PC-9 (cell line): ENCODE measurements at regions not wholly inside any gene's neighbourhood (a gene's known extent, or its start where the extent isn't known, plus 50 kb on each side); places are given as distances from the start of the nearest gene placed in this dataset.

Experiments used
- EZH2 ChIP-seq: fragments of 200-600 bp; sonication (generic); IDR thresholded peaks from 2 replicates; pipeline ENCODE4 v1.8.0; 2017; ENCODE audit warnings: antibody characterized with exemption, low read depth
- TF ChIP-seq, protein P1 (sequence below): fragments of 200-600 bp; sonication (generic); conservative IDR thresholded peaks from 2 replicates; pipeline ENCODE4 v1.6.1; 2017; ENCODE audit warnings: mixed run types, antibody characterized with exemption, mild to moderate bottlenecking, moderate library complexity

DNA sequence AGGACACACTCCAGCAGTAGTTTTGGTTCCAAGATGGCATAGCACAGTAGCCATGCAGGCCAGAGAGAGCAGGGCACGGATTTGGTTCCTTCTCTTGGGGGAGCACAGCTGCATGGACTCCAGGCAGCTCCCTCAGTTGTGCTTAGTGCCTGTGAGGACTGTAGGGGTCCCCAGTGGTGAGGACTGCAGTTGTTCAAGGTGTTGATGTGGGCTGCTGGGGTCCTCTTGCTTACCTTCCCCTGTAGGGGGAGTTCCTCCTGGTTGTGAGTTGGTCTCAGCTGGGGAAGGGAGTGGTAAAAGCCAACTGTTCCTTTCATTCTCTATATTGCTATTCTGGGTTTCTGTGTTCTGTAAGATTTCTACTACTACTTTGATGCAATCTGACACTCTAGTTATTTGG, 606.5 kb downstream of the MAGEB5 start:
- TF ChIP-seq, protein P1, sequence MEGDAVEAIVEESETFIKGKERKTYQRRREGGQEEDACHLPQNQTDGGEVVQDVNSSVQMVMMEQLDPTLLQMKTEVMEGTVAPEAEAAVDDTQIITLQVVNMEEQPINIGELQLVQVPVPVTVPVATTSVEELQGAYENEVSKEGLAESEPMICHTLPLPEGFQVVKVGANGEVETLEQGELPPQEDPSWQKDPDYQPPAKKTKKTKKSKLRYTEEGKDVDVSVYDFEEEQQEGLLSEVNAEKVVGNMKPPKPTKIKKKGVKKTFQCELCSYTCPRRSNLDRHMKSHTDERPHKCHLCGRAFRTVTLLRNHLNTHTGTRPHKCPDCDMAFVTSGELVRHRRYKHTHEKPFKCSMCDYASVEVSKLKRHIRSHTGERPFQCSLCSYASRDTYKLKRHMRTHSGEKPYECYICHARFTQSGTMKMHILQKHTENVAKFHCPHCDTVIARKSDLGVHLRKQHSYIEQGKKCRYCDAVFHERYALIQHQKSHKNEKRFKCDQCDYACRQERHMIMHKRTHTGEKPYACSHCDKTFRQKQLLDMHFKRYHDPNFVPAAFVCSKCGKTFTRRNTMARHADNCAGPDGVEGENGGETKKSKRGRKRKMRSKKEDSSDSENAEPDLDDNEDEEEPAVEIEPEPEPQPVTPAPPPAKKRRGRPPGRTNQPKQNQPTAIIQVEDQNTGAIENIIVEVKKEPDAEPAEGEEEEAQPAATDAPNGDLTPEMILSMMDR = no peak
- TF ChIP-seq EZH2 = no peak
